ENCODE measurements at regions not wholly inside any gene's neighbourhood (a gene's known extent, or its start where the extent isn't known, plus 50 kb on each side); places are given as distances from the start of the nearest gene placed in this dataset.

GRCh38 chr16:86375364-86375763 lies 135.0 kb upstream of the FOXF1 start:
- TF ChIP-seq CTCF (IDR thresholded peaks at IDR 0.05) = no peak
- Mint-ChIP-seq H3K36me3 (ENCODE audit: low read depth) (peaks cover 12% of the 10 kb centered on the region), H3K4me3 (no peak overlapping the region), H3K27ac (no peak overlapping the region), H3K27me3 (ENCODE audit: low read depth, poor library complexity) (peaks cover 18% of the 10 kb centered on the region), H3K4me1 (peaks cover 26% of the 10 kb centered on the region), H3K9me3 (peaks cover 20% of the 10 kb centered on the region)
- DNase-seq = no peak

DNA sequence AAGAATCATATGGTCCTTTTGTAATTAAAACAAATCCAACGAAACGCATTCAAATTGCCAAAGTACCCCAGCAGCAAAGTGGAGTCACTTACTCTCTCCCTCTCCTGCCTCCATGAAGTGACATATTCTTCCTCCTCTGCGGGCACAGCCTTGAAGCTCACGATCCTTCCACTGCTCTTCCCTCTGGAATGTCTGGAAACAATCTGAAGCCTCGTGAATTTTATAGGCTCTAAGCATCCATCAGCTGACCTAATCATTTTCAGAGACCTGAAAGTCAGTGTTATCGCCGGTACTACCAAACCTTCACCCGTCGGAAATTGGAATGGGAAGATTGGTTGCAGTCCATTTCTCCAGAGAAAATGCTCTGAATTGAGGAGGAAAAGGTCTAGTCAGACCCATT lies 134.5 kb upstream of the FOXF1 start:
- Mint-ChIP-seq H3K9me3 (peaks cover 20% of the 10 kb centered on the region), H3K4me3 (no peak overlapping the region), H3K27ac (no peak overlapping the region), H3K4me1 (peaks cover 26% of the 10 kb centered on the region), H3K36me3 (ENCODE audit: low read depth) (peaks cover 12% of the 10 kb centered on the region), H3K27me3 (ENCODE audit: low read depth, poor library complexity) (peaks cover 18% of the 10 kb centered on the region)
- no peak for DNase-seq
- no peak for TF ChIP-seq CTCF (IDR thresholded peaks at IDR 0.05)

DNA sequence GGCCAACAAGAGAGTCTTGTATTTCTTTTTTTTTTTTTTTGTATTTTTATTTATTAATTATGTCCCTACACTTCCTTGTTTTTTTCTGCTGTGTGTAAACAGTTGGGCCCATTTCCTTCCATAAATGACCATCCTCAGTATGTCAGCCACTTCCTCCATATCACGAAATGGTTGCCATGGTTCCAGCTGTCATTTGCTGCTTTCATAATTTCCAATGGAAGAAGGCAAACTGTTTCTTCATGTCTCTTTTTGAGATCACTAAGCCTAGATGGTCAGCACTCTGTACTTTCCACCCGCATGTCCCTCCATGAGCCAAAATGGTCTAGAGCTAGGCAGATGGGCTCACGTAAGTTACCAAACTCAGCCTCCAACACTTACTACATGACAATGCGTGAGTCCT lies 133.5 kb upstream of the FOXF1 start:
- Mint-ChIP-seq H3K9me3 (peaks cover 20% of the 10 kb centered on the region), H3K4me3 (no peak overlapping the region), H3K27me3 (ENCODE audit: low read depth, poor library complexity) (peaks cover 23% of the 10 kb centered on the region), H3K36me3 (ENCODE audit: low read depth) (peaks cover 12% of the 10 kb centered on the region), H3K4me1 (peaks cover 25% of the 10 kb centered on the region), H3K27ac (no peak overlapping the region)
- no peak for TF ChIP-seq CTCF (IDR thresholded peaks at IDR 0.05)
- DNase-seq = no peak

- Mint-ChIP-seq H3K27ac (no peak overlapping the region), H3K9me3 (peaks cover 20% of the 10 kb centered on the region), H3K4me1 (peaks cover 25% of the 10 kb centered on the region), H3K36me3 (ENCODE audit: low read depth) (peaks cover 12% of the 10 kb centered on the region), H3K4me3 (no peak overlapping the region), H3K27me3 (ENCODE audit: low read depth, poor library complexity) (peaks cover 26% of the 10 kb centered on the region)
- no peak for DNase-seq
- no peak for TF ChIP-seq CTCF (IDR thresholded peaks at IDR 0.05)
These were observed 132.9 kb upstream of the FOXF1 start for GRCh38 chr16:86377251-86378022.

GRCh38 chr16:86378128-86378527 lies 132.2 kb upstream of the FOXF1 start:
- TF ChIP-seq CTCF (IDR thresholded peaks at IDR 0.05) = no peak
- no peak overlapping the region for H3K4me3 Mint-ChIP-seq
- H3K9me3 Mint-ChIP-seq = peaks cover 19% of the 10 kb centered on the region
- peaks cover 24% of the 10 kb centered on the region for H3K4me1 Mint-ChIP-seq
- no peak for DNase-seq
- peaks cover 12% of the 10 kb centered on the region for H3K36me3 Mint-ChIP-seq (ENCODE audit: low read depth)
- H3K27me3 Mint-ChIP-seq (ENCODE audit: low read depth, poor library complexity) = peaks cover 27% of the 10 kb centered on the region
- no peak overlapping the region for H3K27ac Mint-ChIP-seq

All from nephron progenitor cell (in vitro differentiated cells).